HFF-Myc (cell line): ENCODE measurements at regions not wholly inside any gene's neighbourhood (a gene's known extent, or its start where the extent isn't known, plus 50 kb on each side); places are given as distances from the start of the nearest gene placed in this dataset.

ENCODE experiments used
- DNase-seq: peaks from one replicate; pipeline ENCODE4 v3.0.0-alpha.2; 2011; ENCODE audit warnings: low read depth; ENCODE audit errors: extremely low read depth
- H3K4me3 ChIP-seq: replicated peaks from 2 replicates; pipeline ENCODE4 v1.5.1; 2011; ENCODE audit warnings: low read depth, mild to moderate bottlenecking, control low read depth, low read length
- CTCF ChIP-seq: IDR thresholded peaks from 2 replicates; pipeline ENCODE4 v1.5.1; 2012; ENCODE audit warnings: mild to moderate bottlenecking, low read depth, low read length, control low read depth; ENCODE audit errors: missing control alignments

GRCh38 chr16:86816930-86817625 is 238.7 kb downstream of the FOXL1 start:
- H3K4me3 ChIP-seq = no peak overlapping the region
- DNase-seq = no peak
- no peak for TF ChIP-seq CTCF

GRCh38 chr16:86818671-86819532 is 240.6 kb downstream of the FOXL1 start:
- no peak for DNase-seq
- TF ChIP-seq CTCF = no peak
- H3K4me3 ChIP-seq = no peak overlapping the region

- no peak overlapping the region for H3K4me3 ChIP-seq
- DNase-seq = no peak
- peak; percentile 7 for TF ChIP-seq CTCF
Measured at GRCh38 chr16:86819533-86819892, 241.2 kb downstream of the FOXL1 start.

- DNase-seq = no peak
- no peak for TF ChIP-seq CTCF
- no peak overlapping the region for H3K4me3 ChIP-seq
Measured at GRCh38 chr16:86821895-86822294, 243.5 kb downstream of the FOXL1 start.

- no peak overlapping the region for H3K4me3 ChIP-seq
- DNase-seq = no peak
- no peak for TF ChIP-seq CTCF
Measured at GRCh38 chr16:86823125-86823524, 244.8 kb downstream of the FOXL1 start.

GRCh38 chr16:86823888-86824671 is 245.7 kb downstream of the FOXL1 start:
- H3K4me3 ChIP-seq = no peak overlapping the region
- TF ChIP-seq CTCF = no peak
- no peak for DNase-seq
